ENCODE measurements at regions not wholly inside any gene's neighbourhood (a gene's known extent, or its start where the extent isn't known, plus 50 kb on each side); places are given as distances from the start of the nearest gene placed in this dataset.

- TF ChIP-seq CHD2 (IDR thresholded peaks at IDR 0.05; ENCODE audit: low read depth, low read length) (no peak), CTCF (CRISPR knock-in tag; IDR thresholded peaks at IDR 0.05) (no peak), ZBTB26 (CRISPR knock-in tag; IDR thresholded peaks at IDR 0.05; ENCODE audit: borderline replicate concordance) (no peak), RAD21 (CRISPR knock-in tag; IDR thresholded peaks at IDR 0.05) (no peak)
Observed at GRCh38 chr4:176500894-176501293, 181.1 kb downstream of the SPCS3 start.
